NK-92 (cell line): ENCODE measurements at regions not wholly inside any gene's neighbourhood (a gene's known extent, or its start where the extent isn't known, plus 50 kb on each side); places are given as distances from the start of the nearest gene placed in this dataset.
A peak's percentile ranks its signal among the peaks of the same experiment; 100 is the strongest.
"Not testable (repeated sequence)": the region's sequence is repeated elsewhere in the genome, so short reads cannot be mapped to it uniquely, and the experiment has no call there.

Experiments used
- DNase-seq: peaks from one replicate; lab custom pipeline; 2025; ENCODE audit not compliant: unreplicated experiment; lab: John Stamatoyannopoulos, UW

DNA sequence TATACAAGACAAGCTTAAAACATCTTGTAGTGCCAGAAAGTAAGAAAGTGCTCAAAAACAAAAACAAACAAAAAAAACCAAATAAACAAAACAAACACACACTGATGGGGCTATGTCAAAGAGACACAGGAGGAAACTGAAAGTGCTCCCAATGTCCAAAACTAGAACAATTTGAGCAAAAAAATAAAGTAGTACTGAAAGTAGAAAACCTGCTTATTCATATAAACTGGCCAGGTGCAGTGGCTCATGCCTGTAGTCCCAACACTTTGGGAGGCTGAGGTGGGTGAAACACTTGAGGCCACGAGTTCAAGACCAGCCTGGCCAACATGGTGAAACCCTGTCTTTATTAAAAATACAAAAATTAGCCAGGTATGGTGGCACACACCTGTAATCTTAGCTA is 129.9 kb downstream of the GLUL start:
- no peak for DNase-seq

DNA sequence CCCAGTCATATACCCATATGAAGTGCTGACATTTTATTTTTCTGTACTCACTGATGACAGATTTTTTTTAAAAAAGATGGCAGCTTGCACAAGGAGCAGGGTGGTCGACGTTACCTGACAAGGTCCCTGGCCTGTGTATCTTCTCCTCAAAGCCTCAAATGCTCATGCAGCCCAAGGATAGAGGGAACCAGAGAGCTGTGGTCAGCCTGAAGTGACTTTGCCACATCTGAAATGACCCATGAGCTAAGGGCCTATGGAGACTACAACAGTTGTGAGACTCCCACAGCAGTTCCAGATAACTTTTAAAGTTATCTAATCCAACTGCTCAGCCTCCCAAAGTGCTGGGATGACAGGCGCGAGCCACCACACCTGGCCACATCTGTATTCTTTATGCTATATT is 131.1 kb downstream of the GLUL start:
- DNase-seq = no peak

DNA sequence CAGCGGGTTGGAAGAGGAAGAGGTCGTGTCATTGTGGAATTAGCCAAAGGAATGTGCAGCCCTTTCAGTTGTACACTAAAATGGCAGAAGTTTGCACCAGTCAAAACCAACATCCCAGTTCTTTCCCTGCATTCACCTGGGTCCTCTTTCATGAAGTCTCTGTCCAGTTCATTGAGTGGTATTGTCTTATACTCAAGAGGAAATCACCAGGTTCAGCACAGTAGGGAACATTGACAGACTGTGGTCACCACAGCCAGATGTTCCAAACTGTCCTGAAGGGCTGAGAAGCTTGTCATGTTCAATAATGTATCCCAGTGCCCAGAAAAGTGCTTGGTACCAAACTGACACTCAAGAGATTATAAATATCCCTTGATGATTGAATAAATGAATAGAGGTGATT is 131.6 kb downstream of the GLUL start:
- no peak for DNase-seq

DNA sequence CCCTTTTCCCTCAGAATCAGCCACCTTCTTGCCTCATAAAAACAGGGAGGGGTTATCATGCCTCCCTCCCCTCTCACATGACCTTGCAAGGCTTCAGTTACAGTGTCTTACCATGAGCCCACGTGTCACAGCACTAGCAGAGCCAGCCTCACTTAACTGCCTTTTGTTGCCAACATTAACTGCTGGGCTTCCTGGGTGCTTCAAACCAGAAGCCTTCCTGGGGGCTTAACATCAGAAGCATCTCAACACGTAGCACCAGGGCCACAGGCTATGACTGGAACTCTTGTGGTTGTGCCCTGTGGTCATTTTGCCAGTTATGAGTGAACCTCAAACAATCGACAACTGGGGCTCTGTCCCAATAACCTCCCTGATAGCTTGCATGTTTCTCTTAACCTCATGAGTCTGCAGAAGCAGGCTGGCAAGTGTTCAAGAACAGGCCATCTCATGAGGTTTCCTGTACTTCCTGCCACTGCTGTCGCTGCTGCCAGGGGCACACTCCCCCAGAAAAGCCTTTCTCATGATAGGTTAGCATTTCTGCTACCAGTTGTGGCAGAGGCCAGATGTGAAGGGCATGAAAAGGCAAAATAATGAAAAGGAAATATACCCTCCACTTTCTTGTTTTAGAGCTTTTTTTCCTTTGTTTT is 132.2 kb downstream of the GLUL start:
- DNase-seq = peak; percentile 30

DNA sequence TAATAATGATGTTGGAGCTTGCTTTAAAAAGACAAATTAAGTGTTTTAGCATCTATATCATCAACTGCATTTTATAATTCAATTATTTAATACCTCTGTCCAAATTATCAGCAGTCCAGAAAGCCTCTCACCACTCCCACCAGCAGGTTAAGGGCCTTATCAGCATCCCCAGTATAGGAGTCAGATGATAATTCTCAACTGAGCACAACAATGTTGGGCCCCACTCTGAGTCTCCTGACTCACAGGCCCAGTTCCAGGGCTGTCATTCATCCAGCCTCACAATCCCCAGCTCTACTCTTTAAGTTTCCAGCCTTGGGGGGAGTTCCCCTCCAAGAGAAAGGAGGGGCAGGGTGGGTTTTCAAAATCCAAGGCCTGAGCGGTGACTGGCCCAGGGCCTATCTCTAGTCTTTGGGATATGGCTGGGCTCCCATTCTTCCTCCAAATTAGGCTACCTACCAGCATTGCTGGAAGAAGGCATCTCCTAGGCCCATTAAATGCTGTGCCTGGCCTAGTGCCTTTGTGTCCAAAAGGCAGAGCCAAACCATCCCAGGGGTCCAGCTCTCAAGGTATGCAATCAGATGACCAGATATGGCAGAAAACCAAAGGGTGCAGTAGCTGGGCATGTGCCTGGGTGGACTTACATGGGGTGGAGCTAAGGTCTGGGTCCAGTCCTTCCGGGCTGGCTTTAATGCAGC is 134.1 kb downstream of the GLUL start:
- no peak for DNase-seq

DNA sequence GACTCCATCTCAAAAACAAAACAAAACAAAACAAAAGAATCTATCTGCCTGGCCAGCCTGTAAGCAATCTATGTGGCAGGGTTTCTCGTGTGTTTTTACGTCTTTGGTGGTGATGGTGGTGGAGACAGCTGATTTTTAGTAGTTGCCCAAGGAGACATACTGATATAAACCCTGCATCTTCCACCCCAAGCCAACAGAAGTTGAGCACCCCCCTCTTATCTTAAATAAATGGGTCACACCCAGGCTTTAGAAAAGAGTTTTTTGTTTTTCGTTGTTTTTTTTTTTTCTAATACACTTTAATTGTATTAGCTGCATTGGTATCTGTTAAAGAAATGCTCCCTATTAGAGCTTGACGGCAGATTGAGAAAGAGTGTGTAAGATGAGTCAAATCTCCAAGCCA is 134.7 kb downstream of the GLUL start:
- no peak for DNase-seq

DNA sequence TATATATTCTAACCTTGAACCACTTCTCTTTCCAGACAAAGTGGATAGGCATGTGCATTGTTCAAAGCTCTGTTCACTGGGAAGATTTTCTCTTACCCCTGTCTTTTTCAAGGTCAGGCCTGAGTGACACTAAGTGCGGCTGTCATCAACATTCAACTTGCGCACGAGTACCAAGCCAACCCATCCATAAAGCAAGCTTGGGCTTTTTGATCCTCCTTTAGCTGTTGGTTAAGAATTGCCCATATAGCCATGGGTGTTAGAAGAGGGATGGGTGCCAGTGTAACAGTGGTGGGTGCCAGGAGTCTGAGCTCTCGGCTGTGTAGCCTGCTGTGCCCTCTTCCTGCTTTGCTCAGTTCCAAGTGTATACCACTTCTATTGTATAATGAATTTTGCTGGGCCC is 136.1 kb downstream of the GLUL start:
- DNase-seq = no peak

DNA sequence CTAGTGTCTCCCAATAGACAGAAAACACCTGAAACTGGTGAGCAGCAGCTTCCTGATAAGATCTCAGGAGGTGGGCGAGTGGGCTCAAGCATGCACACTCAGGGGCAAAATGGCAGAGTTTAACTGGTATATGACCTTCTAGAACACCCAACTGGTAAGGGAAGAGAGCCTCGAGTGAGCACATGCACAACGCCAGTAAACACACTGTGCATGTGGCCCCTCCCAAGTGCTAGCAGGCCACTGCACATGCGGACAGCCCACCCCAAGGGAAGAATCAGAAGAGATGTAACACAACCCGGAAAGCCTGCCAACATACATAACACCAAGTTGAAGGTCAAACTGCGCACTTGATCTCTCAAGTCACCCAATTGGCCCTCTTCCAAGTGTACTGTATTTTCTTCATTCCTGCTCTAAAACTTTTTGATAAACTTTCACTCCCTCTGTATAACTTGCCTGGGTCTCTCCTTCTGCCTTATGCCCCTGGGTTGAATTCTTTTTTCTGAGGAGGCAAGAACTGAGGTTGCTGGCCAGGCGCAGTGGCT is 138.2 kb downstream of the GLUL start:
- no peak for DNase-seq

DNA sequence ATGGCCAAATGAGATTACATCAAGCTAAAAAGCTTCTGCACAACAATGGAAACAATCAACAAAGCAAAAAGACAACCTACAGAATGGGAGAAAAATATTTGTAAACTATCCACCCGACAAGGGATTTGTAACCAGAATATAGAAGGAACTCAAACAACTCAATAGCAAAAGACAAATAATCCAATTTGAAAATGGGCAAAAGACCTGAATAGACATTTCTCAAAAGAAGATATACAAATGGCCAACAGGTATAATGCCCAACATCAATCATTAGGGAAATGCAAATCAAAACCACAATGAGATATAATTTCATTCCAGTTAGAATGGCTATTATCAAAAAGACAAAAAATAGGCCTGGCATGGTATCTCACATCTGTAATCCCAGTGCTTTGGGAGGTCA is 140.0 kb downstream of the GLUL start:
- no peak for DNase-seq

DNA sequence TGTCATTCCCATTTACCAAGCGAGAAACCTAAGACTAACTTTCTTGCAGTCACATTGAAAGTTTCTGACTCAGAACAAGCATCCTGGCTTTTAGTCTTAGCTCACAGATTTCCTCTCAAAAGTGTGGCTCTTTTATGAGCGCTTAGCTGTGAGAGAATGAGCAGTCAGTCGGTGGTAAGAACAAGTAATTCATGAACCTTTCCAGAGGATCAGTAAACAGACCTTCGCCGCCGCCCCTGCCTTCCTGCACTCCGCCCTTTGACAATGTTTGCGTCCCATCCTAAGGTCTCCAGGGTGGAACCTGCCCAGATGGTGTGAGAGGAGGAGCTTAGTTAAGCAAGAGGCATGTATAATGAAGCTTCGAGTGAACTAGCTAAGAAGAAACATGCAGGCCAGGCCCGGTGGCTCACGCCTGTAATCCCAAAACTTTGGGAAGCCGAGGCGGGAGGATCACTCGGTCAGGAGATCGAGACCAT is 142.4 kb downstream of the GLUL start:
- DNase-seq = no peak

DNA sequence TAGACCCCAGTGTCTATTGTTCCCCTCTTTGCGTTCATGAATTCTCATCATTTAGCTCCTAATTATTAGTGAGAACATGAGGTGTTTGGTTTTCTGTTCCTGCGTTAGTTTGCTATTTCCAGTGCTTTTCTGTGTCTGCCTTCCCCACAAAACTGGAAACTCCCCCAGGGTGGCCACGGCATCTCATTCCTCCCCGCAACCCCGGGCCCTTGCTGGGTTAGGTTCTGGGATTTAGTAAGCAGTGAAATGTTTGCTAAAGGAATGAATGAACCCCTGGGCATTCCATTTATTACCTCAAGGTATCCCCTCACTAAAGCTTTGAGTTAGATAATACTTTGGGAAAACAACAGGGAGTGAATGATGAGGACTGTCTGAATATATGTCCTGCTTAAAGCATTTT is 142.9 kb downstream of the GLUL start:
- DNase-seq = no peak

DNA sequence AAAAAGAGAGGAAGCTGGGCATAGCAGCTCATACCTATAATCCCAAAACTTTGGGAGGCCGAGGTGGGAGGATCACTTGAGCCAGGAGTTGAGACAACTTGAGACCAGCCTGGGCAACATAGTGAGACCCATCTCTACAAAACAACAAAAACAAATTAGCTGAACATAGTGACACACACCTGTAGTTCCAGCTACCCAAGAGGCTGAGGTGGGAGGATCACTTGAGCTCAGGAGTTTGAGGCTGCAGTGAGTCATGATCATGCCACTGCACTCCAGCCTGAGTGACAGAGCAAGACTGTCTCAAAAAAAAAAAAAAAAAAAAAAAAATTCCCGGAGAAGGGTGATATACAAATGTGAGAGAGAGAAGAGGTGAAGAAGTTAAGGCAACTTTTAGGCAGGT is 143.8 kb downstream of the GLUL start:
- not testable (repeated sequence) for DNase-seq

DNA sequence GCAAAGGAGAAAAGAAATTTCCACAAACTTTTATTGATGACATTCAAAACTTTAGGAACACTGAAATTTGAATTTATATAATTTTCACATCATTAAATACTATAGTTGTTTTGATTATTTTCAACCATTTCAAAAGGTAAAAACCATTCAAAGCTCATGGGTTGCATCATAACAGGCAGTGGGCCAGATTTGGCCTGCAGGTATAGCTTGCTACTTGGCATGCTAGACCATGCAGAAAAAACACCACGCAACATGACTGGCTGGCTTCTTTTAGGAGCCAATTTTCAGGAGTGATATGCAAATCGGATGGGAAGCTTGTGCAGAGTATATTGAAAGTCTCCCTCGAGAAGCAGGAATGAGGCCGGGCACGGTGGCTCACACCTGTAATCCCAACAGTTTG is 144.8 kb downstream of the GLUL start:
- DNase-seq = no peak

DNA sequence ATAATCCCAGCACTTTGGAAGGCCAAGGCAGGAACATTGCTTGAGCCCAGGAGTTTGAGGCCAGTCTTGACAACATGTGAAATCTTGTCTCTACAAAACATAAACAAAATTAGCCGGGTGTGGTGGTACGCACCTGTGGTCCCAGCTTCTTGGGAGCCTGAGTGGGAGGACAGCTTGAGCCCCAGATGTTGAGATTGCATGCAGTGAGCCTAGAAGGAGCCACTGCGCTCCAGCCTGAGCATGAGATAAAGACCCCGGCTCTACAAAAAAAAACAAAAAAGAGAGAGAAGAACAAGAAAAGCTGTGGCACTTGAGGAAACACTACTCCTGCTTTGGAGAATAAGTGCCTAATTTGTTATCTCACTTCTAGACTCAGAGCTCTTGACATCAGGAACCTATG is 146.6 kb downstream of the GLUL start:
- no peak for DNase-seq

DNA sequence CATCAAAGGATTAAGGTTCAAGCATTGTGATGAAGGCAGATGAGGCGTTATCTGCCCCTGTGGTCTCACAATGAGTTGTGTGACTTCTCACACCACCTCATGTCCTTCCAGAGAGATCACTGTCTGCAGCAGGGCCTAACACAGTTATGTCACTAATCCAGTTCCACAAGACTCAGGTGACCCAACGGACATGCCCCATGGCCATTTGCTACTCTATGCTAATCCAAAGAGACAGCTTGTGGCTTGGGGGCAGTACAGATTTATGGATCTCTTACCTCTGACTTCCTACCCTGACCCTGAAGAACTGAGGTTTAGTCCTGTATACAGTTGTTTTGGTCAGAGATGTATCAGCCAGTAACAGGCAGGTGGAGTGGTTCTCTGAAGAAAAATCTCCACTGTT is 147.1 kb downstream of the GLUL start:
- DNase-seq = no peak

DNA sequence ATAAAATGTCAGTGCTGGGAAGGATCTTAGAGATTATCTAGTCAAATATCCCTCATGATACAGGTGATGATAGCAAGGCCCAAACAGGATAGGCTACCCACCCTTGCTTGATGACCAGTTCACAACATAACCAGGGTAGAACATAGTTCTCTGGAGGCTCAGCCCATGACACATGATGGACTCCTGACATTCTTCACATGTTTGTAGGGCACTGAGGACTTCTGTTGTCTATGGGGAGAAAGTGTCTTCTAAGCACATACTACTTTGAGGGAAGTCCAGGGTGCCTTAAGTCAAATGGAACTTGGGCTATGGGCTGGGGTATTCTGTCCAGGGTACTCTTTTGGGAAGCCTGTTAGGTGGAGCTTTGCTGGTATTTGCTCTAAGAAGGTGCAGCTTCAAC is 148.9 kb downstream of the GLUL start:
- DNase-seq = no peak

DNA sequence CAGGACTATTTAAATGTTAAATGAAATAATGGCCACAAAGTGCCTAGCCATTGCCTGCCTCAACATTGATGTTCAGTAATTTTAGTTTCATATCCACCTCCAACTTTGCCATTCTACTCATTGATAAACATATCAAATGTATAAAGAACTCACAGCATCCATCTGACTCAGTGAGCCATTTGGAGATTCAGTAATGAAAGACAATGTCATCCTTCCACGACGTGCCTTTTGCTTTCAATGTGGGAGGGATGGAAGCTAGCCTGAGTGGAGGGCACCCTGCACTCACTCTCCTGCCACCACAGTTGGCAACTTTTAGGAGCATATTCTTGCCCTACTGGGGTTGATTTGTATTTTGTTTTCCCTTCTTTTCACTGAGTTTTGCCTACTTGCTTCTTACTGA is 151.5 kb downstream of the GLUL start:
- no peak for DNase-seq

DNA sequence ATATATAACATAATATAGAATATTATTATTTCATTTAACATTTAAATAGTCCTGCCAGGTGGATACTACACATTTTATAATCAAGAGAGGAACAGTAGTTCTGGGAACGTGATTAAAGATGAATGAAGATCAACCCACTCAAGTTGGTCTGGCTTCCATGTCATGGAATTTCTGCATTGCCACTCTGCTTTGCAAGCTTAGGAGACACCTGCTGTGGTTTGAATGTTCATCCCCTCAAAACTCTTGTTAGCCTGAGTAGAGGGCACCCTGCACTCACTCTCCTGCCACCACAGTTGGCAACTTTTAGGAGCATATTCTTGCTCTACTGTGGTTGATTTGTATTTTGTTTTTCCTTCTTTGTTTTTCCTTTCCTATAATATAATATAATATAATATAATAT is 153.2 kb downstream of the GLUL start:
- no peak for DNase-seq

DNA sequence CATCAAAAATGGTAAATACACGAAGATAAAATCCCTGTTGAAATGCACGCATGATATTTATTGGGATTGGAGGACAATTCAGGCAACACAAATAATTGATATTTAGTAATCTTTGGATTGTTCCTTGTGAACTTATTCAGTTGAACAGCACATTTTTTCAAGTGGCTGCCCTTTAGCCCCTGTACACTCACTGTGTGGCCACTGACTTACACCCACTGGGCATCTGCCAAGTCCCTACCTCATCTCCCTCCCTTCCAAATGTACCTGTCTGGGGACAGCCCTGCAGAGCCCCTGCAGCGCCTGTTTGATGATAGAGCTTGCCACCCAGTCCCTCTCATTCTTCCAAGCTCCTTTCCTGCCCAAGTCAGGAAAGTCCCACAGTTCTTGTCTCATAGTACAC is 154.3 kb downstream of the GLUL start:
- no peak for DNase-seq

DNA sequence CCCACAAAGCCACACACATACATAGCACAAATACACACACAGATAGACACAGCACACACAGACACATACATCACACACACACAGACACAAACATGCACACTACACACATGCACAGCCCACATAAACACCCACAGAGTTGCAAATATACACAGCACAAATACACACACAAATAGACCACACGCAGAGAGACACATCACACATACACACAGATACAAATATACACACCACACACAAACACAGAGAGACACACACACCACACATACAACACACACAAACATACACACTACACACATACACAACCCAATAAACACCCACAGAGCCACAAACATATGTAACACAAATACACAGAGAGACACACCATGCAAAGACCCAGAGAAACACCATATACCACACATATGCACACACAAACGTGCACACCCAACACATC is 154.9 kb downstream of the GLUL start:
- no peak for DNase-seq

DNA sequence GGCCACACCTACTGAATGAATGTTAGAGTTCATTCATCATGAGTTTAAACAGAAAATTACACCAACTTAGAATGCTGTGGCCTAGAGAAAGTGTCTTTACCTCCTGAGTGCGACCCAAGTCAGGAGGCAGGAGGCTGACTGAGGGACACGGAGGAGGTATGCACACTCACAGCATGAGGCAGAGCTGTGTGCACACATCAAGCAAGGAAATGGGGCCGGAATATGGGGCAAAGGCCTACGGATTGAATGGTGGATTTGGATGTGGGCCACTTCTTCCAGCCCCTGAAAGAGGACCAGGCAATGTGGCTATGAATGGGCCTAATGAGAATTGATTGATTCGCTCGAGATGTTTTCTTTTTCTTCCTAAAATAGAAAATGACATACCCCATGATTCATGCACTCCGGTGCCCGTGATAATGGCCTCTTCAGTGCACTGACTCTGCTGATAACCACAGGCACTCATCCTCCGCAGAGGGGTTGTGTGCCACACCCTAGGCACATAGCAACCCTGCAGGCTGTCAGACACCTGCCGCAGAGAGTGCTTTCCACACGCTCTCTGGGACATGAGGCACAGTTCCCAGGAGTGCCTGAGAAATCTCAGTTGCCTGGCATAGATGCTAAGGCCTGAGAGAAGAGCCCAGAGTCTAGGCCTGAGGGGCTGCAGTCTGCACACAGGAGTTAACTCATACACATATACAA is 155.5 kb downstream of the GLUL start:
- DNase-seq = no peak

DNA sequence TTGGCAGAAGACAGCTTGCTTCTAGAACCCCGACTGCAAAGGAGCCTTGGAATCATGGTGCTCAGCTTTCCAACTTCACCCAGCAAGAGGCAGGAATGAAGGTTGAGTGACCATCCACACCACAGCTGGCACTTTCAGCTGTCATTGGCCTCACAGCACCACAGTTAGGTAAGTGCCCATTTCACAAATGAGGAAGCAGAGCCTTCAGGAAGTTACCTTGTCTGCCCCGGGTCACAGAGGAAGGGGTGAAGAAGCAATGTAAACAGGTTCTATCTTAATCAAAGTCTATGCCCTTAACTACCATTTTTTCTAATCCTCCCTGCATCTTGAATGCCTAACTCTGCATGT is 156.0 kb downstream of the GLUL start:
- DNase-seq = no peak
